GM12864 (cell line): ENCODE measurements at regions not wholly inside any gene's neighbourhood (a gene's known extent, or its start where the extent isn't known, plus 50 kb on each side); places are given as distances from the start of the nearest gene placed in this dataset.
"Not testable (repeated sequence)": the region's sequence is repeated elsewhere in the genome, so short reads cannot be mapped to it uniquely, and the experiment has no call there.

Source experiments
- DNase-seq: peaks from one replicate; pipeline ENCODE4 v3.0.0-alpha.2; 2011; ENCODE audit warnings: low read depth
- H3K4me3 ChIP-seq: 2 replicates; pipeline ENCODE4 v1.5.1; 2011; ENCODE audit warnings: mild to moderate bottlenecking, low read depth, low read length, control low read depth
- TF ChIP-seq, protein P1 (sequence below): IDR thresholded peaks from 2 replicates; pipeline ENCODE4 v1.5.1; 2011; ENCODE audit warnings: low read depth, mild to moderate bottlenecking, moderate library complexity, low read length, control low read depth, inconsistent platforms; ENCODE audit errors: missing control alignments

GRCh38 chr2:129518937-129519336 is 460.5 kb upstream of the RAB6C start:
- no peak for DNase-seq
- TF ChIP-seq, protein P1, sequence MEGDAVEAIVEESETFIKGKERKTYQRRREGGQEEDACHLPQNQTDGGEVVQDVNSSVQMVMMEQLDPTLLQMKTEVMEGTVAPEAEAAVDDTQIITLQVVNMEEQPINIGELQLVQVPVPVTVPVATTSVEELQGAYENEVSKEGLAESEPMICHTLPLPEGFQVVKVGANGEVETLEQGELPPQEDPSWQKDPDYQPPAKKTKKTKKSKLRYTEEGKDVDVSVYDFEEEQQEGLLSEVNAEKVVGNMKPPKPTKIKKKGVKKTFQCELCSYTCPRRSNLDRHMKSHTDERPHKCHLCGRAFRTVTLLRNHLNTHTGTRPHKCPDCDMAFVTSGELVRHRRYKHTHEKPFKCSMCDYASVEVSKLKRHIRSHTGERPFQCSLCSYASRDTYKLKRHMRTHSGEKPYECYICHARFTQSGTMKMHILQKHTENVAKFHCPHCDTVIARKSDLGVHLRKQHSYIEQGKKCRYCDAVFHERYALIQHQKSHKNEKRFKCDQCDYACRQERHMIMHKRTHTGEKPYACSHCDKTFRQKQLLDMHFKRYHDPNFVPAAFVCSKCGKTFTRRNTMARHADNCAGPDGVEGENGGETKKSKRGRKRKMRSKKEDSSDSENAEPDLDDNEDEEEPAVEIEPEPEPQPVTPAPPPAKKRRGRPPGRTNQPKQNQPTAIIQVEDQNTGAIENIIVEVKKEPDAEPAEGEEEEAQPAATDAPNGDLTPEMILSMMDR, result no peak
- H3K4me3 ChIP-seq, result no peak overlapping the region

GRCh38 chr2:129532158-129532557 is 447.3 kb upstream of the RAB6C start:
- not testable (repeated sequence) for DNase-seq

GRCh38 chr2:129548880-129549279 is 430.6 kb upstream of the RAB6C start:
- no peak overlapping the region for H3K4me3 ChIP-seq
- no peak for DNase-seq
- TF ChIP-seq, protein P1, result no peak

More at GRCh38 chr2:129532158-129532557, 447.3 kb upstream of the RAB6C start:
- H3K4me3 ChIP-seq, result not testable (repeated sequence)

- H3K4me3 ChIP-seq, result no peak overlapping the region
- TF ChIP-seq, protein P1, result no peak
These were observed 428.9 kb upstream of the RAB6C start for GRCh38 chr2:129550536-129550935.

DNA sequence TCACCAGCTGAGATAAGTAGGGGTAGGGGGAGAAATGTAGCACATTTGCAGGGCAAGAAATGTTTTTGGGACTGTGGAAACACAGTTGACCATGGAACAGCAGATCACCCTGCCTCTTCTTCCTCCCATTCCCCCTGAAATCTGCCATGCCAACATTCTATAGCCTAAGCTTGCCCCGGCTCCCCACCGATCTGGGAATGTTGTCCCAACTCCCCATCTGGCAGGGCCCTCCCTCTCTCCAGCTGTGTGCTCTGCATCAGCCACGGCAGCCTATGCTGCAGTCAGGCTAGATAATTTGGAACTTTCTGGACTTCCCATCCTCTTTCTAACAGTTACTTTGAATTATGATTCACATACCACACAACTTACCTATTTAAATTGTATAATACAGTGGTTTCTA is 425.1 kb upstream of the RAB6C start:
- TF ChIP-seq, protein P1, result no peak
- H3K4me3 ChIP-seq, result no peak overlapping the region
- DNase-seq, result no peak

More at GRCh38 chr2:129550536-129550935, 428.9 kb upstream of the RAB6C start:
- DNase-seq, result no peak

- no peak overlapping the region for H3K4me3 ChIP-seq
- TF ChIP-seq, protein P1, result no peak
- no peak for DNase-seq
These were observed 420.4 kb upstream of the RAB6C start for GRCh38 chr2:129559101-129559500.

DNA sequence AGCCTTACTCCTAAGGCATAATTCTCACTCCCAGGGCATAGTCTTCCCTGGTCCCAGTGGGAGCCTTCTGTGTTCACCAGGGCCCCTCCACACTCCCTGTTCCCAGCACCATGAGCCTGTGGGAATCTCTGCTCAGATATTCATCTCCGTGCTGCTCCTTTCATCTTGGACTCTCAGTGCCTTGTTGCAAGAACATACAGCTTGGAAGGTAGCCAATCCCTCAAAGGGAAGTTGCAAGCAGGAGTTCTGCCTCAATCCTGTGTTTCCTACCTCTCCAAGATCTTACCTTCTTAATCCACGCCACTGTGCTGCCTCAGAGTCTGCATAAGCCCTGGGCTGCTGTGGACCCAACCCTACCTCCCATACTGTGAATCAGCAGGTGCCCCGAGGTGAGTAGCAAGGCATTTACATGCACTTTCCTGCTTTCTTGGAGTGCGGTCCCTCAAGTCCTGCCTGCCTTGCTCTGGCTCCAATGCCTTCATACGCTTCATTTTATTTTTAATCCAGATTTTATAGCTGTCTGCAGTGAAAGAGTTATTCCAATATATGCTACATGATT is 413.8 kb upstream of the RAB6C start:
- DNase-seq, result no peak
- H3K4me3 ChIP-seq, result no peak overlapping the region
- TF ChIP-seq, protein P1, result no peak

- not testable (repeated sequence) for DNase-seq
These were observed 408.7 kb upstream of the RAB6C start for GRCh38 chr2:129570812-129571211.

More at GRCh38 chr2:129570812-129571211, 408.7 kb upstream of the RAB6C start:
- H3K4me3 ChIP-seq, result not testable (repeated sequence)
